ENCODE measurements at regions not wholly inside any gene's neighbourhood (a gene's known extent, or its start where the extent isn't known, plus 50 kb on each side); places are given as distances from the start of the nearest gene placed in this dataset.

GRCh38 chr1:58870298-58870676, 86.4 kb upstream of the JUN start:
- Histone ChIP-seq H3K36me3 (ENCODE audit: control insufficient read depth, insufficient read depth, low read length) (no peaks in the 10 kb centered on the region), H3K27me3 (ENCODE audit: control insufficient read depth, insufficient read depth, low read length) (no peaks in the 10 kb centered on the region), H3K27ac (ENCODE audit: low read depth, low read length) (no peak overlapping the region), H3K4me3 (ENCODE audit: low read length) (no peak overlapping the region), H3K9ac (ENCODE audit: low read length) (no peak overlapping the region), H3K4me1 (ENCODE audit: control insufficient read depth, insufficient read depth, low read length) (peaks cover 9% of the 10 kb centered on the region)

GRCh38 chr1:58874342-58874741, 90.5 kb upstream of the JUN start:
- no peaks in the 10 kb centered on the region for H3K27me3 ChIP-seq (ENCODE audit: control insufficient read depth, insufficient read depth, low read length)
- peak overlapping the region; percentile 53 for H3K27ac ChIP-seq (ENCODE audit: low read depth, low read length)
- H3K36me3 ChIP-seq (ENCODE audit: control insufficient read depth, insufficient read depth, low read length), result no peaks in the 10 kb centered on the region
- peaks cover 11% of the 10 kb centered on the region for H3K4me1 ChIP-seq (ENCODE audit: control insufficient read depth, insufficient read depth, low read length)
- no peak overlapping the region for H3K9ac ChIP-seq (ENCODE audit: low read length)
- no peak overlapping the region for H3K4me3 ChIP-seq (ENCODE audit: low read length)

GRCh38 chr1:58874757-58875755, 91.2 kb upstream of the JUN start:
- Histone ChIP-seq H3K4me1 (ENCODE audit: control insufficient read depth, insufficient read depth, low read length) (peaks cover 11% of the 10 kb centered on the region), H3K27ac (ENCODE audit: low read depth, low read length) (peak overlapping the region; percentile 53), H3K4me3 (ENCODE audit: low read length) (no peak overlapping the region), H3K27me3 (ENCODE audit: control insufficient read depth, insufficient read depth, low read length) (no peaks in the 10 kb centered on the region), H3K36me3 (ENCODE audit: control insufficient read depth, insufficient read depth, low read length) (no peaks in the 10 kb centered on the region), H3K9ac (ENCODE audit: low read length) (no peak overlapping the region)

- no peaks in the 10 kb centered on the region for H3K27me3 ChIP-seq (ENCODE audit: control insufficient read depth, insufficient read depth, low read length)
- H3K36me3 ChIP-seq (ENCODE audit: control insufficient read depth, insufficient read depth, low read length), result no peaks in the 10 kb centered on the region
- H3K27ac ChIP-seq (ENCODE audit: low read depth, low read length), result no peak overlapping the region
- no peak overlapping the region for H3K4me3 ChIP-seq (ENCODE audit: low read length)
- no peak overlapping the region for H3K9ac ChIP-seq (ENCODE audit: low read length)
- peaks cover 6% of the 10 kb centered on the region for H3K4me1 ChIP-seq (ENCODE audit: control insufficient read depth, insufficient read depth, low read length)
Measured at GRCh38 chr1:58879464-58879863, 95.6 kb upstream of the JUN start.

GRCh38 chr1:58880592-58880991, 96.7 kb upstream of the JUN start:
- Histone ChIP-seq H3K27me3 (ENCODE audit: control insufficient read depth, insufficient read depth, low read length) (no peaks in the 10 kb centered on the region), H3K27ac (ENCODE audit: low read depth, low read length) (no peak overlapping the region)

GRCh38 chr1:58881471-58881994, 97.7 kb upstream of the JUN start:
- Histone ChIP-seq H3K4me1 (ENCODE audit: control insufficient read depth, insufficient read depth, low read length) (no peaks in the 10 kb centered on the region), H3K36me3 (ENCODE audit: control insufficient read depth, insufficient read depth, low read length) (no peaks in the 10 kb centered on the region), H3K9ac (ENCODE audit: low read length) (no peak overlapping the region), H3K4me3 (ENCODE audit: low read length) (no peak overlapping the region), H3K27ac (ENCODE audit: low read depth, low read length) (no peak overlapping the region), H3K27me3 (ENCODE audit: control insufficient read depth, insufficient read depth, low read length) (no peaks in the 10 kb centered on the region)

More at GRCh38 chr1:58880592-58880991, 96.7 kb upstream of the JUN start:
- Histone ChIP-seq H3K4me1 (ENCODE audit: control insufficient read depth, insufficient read depth, low read length) (no peaks in the 10 kb centered on the region), H3K4me3 (ENCODE audit: low read length) (no peak overlapping the region), H3K36me3 (ENCODE audit: control insufficient read depth, insufficient read depth, low read length) (no peaks in the 10 kb centered on the region), H3K9ac (ENCODE audit: low read length) (no peak overlapping the region)

GRCh38 chr1:58882322-58882948, 98.6 kb upstream of the JUN start:
- H3K4me1 ChIP-seq (ENCODE audit: control insufficient read depth, insufficient read depth, low read length), result no peaks in the 10 kb centered on the region
- no peak overlapping the region for H3K27ac ChIP-seq (ENCODE audit: low read depth, low read length)
- no peaks in the 10 kb centered on the region for H3K36me3 ChIP-seq (ENCODE audit: control insufficient read depth, insufficient read depth, low read length)
- H3K27me3 ChIP-seq (ENCODE audit: control insufficient read depth, insufficient read depth, low read length), result no peaks in the 10 kb centered on the region
- H3K9ac ChIP-seq (ENCODE audit: low read length), result no peak overlapping the region
- no peak overlapping the region for H3K4me3 ChIP-seq (ENCODE audit: low read length)

- H3K4me3 ChIP-seq (ENCODE audit: low read length), result no peak overlapping the region
Measured at GRCh38 chr1:58883037-58883887, 99.4 kb upstream of the JUN start.

GRCh38 chr1:58883888-58884482, 100.1 kb upstream of the JUN start:
- Histone ChIP-seq H3K4me1 (ENCODE audit: control insufficient read depth, insufficient read depth, low read length) (no peaks in the 10 kb centered on the region), H3K27ac (ENCODE audit: low read depth, low read length) (no peak overlapping the region), H3K9ac (ENCODE audit: low read length) (no peak overlapping the region)

More at GRCh38 chr1:58883037-58883887, 99.4 kb upstream of the JUN start:
- Histone ChIP-seq H3K27ac (ENCODE audit: low read depth, low read length) (no peak overlapping the region), H3K4me1 (ENCODE audit: control insufficient read depth, insufficient read depth, low read length) (no peaks in the 10 kb centered on the region), H3K9ac (ENCODE audit: low read length) (no peak overlapping the region), H3K36me3 (ENCODE audit: control insufficient read depth, insufficient read depth, low read length) (no peaks in the 10 kb centered on the region), H3K27me3 (ENCODE audit: control insufficient read depth, insufficient read depth, low read length) (no peaks in the 10 kb centered on the region)

GRCh38 chr1:58884706-58885661, 101.1 kb upstream of the JUN start:
- no peak overlapping the region for H3K27ac ChIP-seq (ENCODE audit: low read depth, low read length)
- H3K4me1 ChIP-seq (ENCODE audit: control insufficient read depth, insufficient read depth, low read length), result no peaks in the 10 kb centered on the region
- no peak overlapping the region for H3K4me3 ChIP-seq (ENCODE audit: low read length)
- no peak overlapping the region for H3K9ac ChIP-seq (ENCODE audit: low read length)
- no peaks in the 10 kb centered on the region for H3K36me3 ChIP-seq (ENCODE audit: control insufficient read depth, insufficient read depth, low read length)
- no peaks in the 10 kb centered on the region for H3K27me3 ChIP-seq (ENCODE audit: control insufficient read depth, insufficient read depth, low read length)

More at GRCh38 chr1:58883888-58884482, 100.1 kb upstream of the JUN start:
- no peaks in the 10 kb centered on the region for H3K27me3 ChIP-seq (ENCODE audit: control insufficient read depth, insufficient read depth, low read length)
- H3K36me3 ChIP-seq (ENCODE audit: control insufficient read depth, insufficient read depth, low read length), result no peaks in the 10 kb centered on the region
- H3K4me3 ChIP-seq (ENCODE audit: low read length), result no peak overlapping the region

GRCh38 chr1:58885998-58886397, 102.2 kb upstream of the JUN start:
- H3K9ac ChIP-seq (ENCODE audit: low read length), result peak overlapping the region; percentile 27
- H3K27ac ChIP-seq (ENCODE audit: low read depth, low read length), result no peak overlapping the region
- H3K36me3 ChIP-seq (ENCODE audit: control insufficient read depth, insufficient read depth, low read length), result no peaks in the 10 kb centered on the region
- no peak overlapping the region for H3K4me3 ChIP-seq (ENCODE audit: low read length)
- no peaks in the 10 kb centered on the region for H3K4me1 ChIP-seq (ENCODE audit: control insufficient read depth, insufficient read depth, low read length)
- no peaks in the 10 kb centered on the region for H3K27me3 ChIP-seq (ENCODE audit: control insufficient read depth, insufficient read depth, low read length)
